Natural killer cell (primary cell): ENCODE measurements at regions not wholly inside any gene's neighbourhood (a gene's known extent, or its start where the extent isn't known, plus 50 kb on each side); places are given as distances from the start of the nearest gene placed in this dataset.

Experiments
- ATAC-seq, 3 donors: fragments of 150-1000 bp in 2 of 3; fragments of 200-7000 bp in 1 of 3; cut with Tn5 transposase; 1 replicate in 1 of 3; 2 replicates in 2 of 3; pipeline ENCODE4 v1.10.0; 2021; ENCODE audit warnings: mild to moderate bottlenecking in 2 of 3, moderate library complexity in 2 of 3
- DNase-seq, 2 donors: peaks; one replicate each; pipeline versions ENCODE4 v3.0.0 to v3.0.0-alpha.2; 2013 to 2021; ENCODE audit warnings: mixed read lengths in 1 of 2
- H3K27ac ChIP-seq: one replicate; pipeline ENCODE4 v1.5.1; 2013; ENCODE audit warnings: mild to moderate bottlenecking, low read length
- H3K27me3 ChIP-seq: one replicate; pipeline ENCODE4 v1.6.1; 2013; ENCODE audit warnings: low read length; ENCODE audit not compliant: control insufficient read depth, insufficient read depth
- H3K36me3 ChIP-seq: one replicate; pipeline ENCODE4 v1.6.1; 2013; ENCODE audit warnings: low read length; ENCODE audit not compliant: control insufficient read depth, insufficient read depth
- H3K4me1 ChIP-seq: one replicate; pipeline ENCODE4 v1.6.1; 2013; ENCODE audit warnings: low read length; ENCODE audit not compliant: control insufficient read depth, insufficient read depth
- H3K4me3 ChIP-seq: one replicate; pipeline ENCODE4 v1.5.1; 2013; ENCODE audit warnings: low read length
- H3K9me3 ChIP-seq: one replicate; pipeline ENCODE4 v1.6.1; 2013; ENCODE audit warnings: low read length; ENCODE audit not compliant: control insufficient read depth, insufficient read depth
- H3K27ac Mint-ChIP-seq, 2 donors: one replicate each; pipeline ENCODE4 v1.8.0; 2022; ENCODE audit warnings: mild to moderate bottlenecking in 2 of 2, mixed read lengths in 2 of 2, moderate library complexity in 1 of 2
- H3K27me3 Mint-ChIP-seq, 2 donors: one replicate each; pipeline ENCODE4 v1.8.0; 2022; ENCODE audit warnings: low read depth in 2 of 2, mixed read lengths in 2 of 2
- H3K36me3 Mint-ChIP-seq: one replicate; pipeline ENCODE4 v1.8.0; 2022; ENCODE audit warnings: mixed read lengths
- H3K4me1 Mint-ChIP-seq, 2 donors: one replicate each; pipeline ENCODE4 v1.8.0; 2022; ENCODE audit warnings: mixed read lengths in 2 of 2
- H3K4me3 Mint-ChIP-seq: one replicate; pipeline ENCODE4 v1.8.0; 2022; ENCODE audit warnings: mild to moderate bottlenecking, moderate library complexity, mixed read lengths
- H3K9me3 Mint-ChIP-seq, 2 donors: one replicate each; pipeline ENCODE4 v1.8.0; 2022; ENCODE audit warnings: mixed read lengths in 2 of 2
- CTCF ChIP-seq: fragments of 200-600 bp; IDR thresholded peaks from one replicate; pipeline ENCODE4 v1.8.0; 2022; ENCODE audit warnings: antibody characterized with exemption
- WGBS: methylation state at CpG from one replicate; pipeline ENCODE4 v1.1.7; 2013; ENCODE audit warnings: missing lambda C conversion rate; ENCODE audit not compliant: insufficient coverage; 5-methylcytosine and 5-hydroxymethylcytosine counted together
- intact Hi-C: fragments of 100-400 bp; cut with micrococcal nuclease; formaldehyde crosslinking; loops from one replicate; pipeline ENCODE4 v1.14.2; 2022

- Histone ChIP-seq H3K27ac (no peak overlapping the region), H3K36me3 (no peaks in the 10 kb centered on the region), H3K9me3 (peaks cover 6% of the 10 kb centered on the region), H3K4me1 (no peaks in the 10 kb centered on the region), H3K4me3 (no peak overlapping the region), H3K27me3 (no peaks in the 10 kb centered on the region)
- no peak for TF ChIP-seq CTCF
- intact Hi-C loops, result no loop called here
- Mint-ChIP-seq H3K27me3 (peaks cover 0 to 4% of the 10 kb centered on the region in 2 donors), H3K27ac (no peak overlapping the region), H3K4me1 (no peaks in the 10 kb centered on the region), H3K36me3 (no peaks in the 10 kb centered on the region), H3K4me3 (no peak overlapping the region), H3K9me3 (peaks cover 2% of the 10 kb centered on the region in 2 donors)
- DNase-seq, result no peak
- no peak for ATAC-seq
- WGBS, result 73% methylated on average over 7 of the region's 8 CpGs
Observed at GRCh38 chr4:7128234-7128633, 60.4 kb upstream of the GRPEL1 start.

- H3K4me1 ChIP-seq, result no peaks in the 10 kb centered on the region
Observed at GRCh38 chr4:7127576-7127975, 59.7 kb upstream of the GRPEL1 start.

GRCh38 chr4:7126981-7127380, 59.1 kb upstream of the GRPEL1 start:
- DNase-seq (no peak), ATAC-seq (no peak)
- no peak overlapping the region for H3K27ac Mint-ChIP-seq
- no peaks in the 10 kb centered on the region for H3K4me1 ChIP-seq
- no peaks in the 10 kb centered on the region for H3K9me3 Mint-ChIP-seq
- H3K9me3 ChIP-seq, result no peaks in the 10 kb centered on the region
- 80% methylated on average over 8 of the region's 8 CpGs for WGBS
- no peak for TF ChIP-seq CTCF
- no peaks in the 10 kb centered on the region for H3K36me3 ChIP-seq
- no peaks in the 10 kb centered on the region for H3K4me1 Mint-ChIP-seq
- intact Hi-C loops, result no loop called here
- H3K27ac ChIP-seq, result no peak overlapping the region
- no peak overlapping the region for H3K4me3 Mint-ChIP-seq
- no peak overlapping the region for H3K4me3 ChIP-seq
- H3K27me3 Mint-ChIP-seq, result peaks cover 0 to 7% of the 10 kb centered on the region in 2 donors
- no peaks in the 10 kb centered on the region for H3K36me3 Mint-ChIP-seq
- no peaks in the 10 kb centered on the region for H3K27me3 ChIP-seq

More at GRCh38 chr4:7127576-7127975, 59.7 kb upstream of the GRPEL1 start:
- H3K4me1 Mint-ChIP-seq, result no peaks in the 10 kb centered on the region
- H3K9me3 Mint-ChIP-seq, result no peaks in the 10 kb centered on the region
- no peaks in the 10 kb centered on the region for H3K36me3 Mint-ChIP-seq
- intact Hi-C loops, result no loop called here
- Histone ChIP-seq H3K27me3 (no peaks in the 10 kb centered on the region), H3K9me3 (no peaks in the 10 kb centered on the region), H3K27ac (no peak overlapping the region), H3K4me3 (no peak overlapping the region), H3K36me3 (no peaks in the 10 kb centered on the region)
- TF ChIP-seq CTCF, result no peak
- DNase-seq (no peak), ATAC-seq (no peak)
- peaks cover 0 to 4% of the 10 kb centered on the region in 2 donors for H3K27me3 Mint-ChIP-seq
- no peak overlapping the region for H3K27ac Mint-ChIP-seq
- 82% methylated on average over 18 of the region's 18 CpGs for WGBS
- H3K4me3 Mint-ChIP-seq, result no peak overlapping the region

GRCh38 chr4:7124689-7125442, 57.0 kb upstream of the GRPEL1 start:
- no peak for TF ChIP-seq CTCF
- Mint-ChIP-seq H3K27ac (no peak overlapping the region), H3K4me3 (no peak overlapping the region), H3K36me3 (no peaks in the 10 kb centered on the region), H3K4me1 (no peaks in the 10 kb centered on the region), H3K27me3 (peaks cover 0 to 9% of the 10 kb centered on the region in 2 donors), H3K9me3 (no peaks in the 10 kb centered on the region)
- DNase-seq (no peak), ATAC-seq (no peak)
- no peaks in the 10 kb centered on the region for H3K4me1 ChIP-seq
- H3K27me3 ChIP-seq, result no peaks in the 10 kb centered on the region
- WGBS, result 82% methylated on average over 22 of the region's 22 CpGs
- no peaks in the 10 kb centered on the region for H3K9me3 ChIP-seq
- intact Hi-C loops, result no loop called here
- H3K4me3 ChIP-seq, result no peak overlapping the region
- H3K27ac ChIP-seq, result no peak overlapping the region
- no peaks in the 10 kb centered on the region for H3K36me3 ChIP-seq
